Choroid plexus epithelial cell (primary cell): ENCODE measurements at regions not wholly inside any gene's neighbourhood (a gene's known extent, or its start where the extent isn't known, plus 50 kb on each side); places are given as distances from the start of the nearest gene placed in this dataset.

Source experiments
- DNase-seq: peaks from one replicate; pipeline ENCODE4 v3.0.0-alpha.2; 2010; ENCODE audit warnings: low read depth
- H3K4me3 ChIP-seq: 2 replicates; pipeline ENCODE4 v1.5.1; 2011; ENCODE audit warnings: low read depth, mild to moderate bottlenecking, control low read depth, low read length, moderate library complexity
- TF ChIP-seq, protein P1 (sequence below): conservative IDR thresholded peaks from 2 replicates; pipeline ENCODE4 v1.5.1; 2011; ENCODE audit warnings: low read depth, mild to moderate bottlenecking, control low read depth, inconsistent platforms, low read length, moderate library complexity

- TF ChIP-seq, protein P1, sequence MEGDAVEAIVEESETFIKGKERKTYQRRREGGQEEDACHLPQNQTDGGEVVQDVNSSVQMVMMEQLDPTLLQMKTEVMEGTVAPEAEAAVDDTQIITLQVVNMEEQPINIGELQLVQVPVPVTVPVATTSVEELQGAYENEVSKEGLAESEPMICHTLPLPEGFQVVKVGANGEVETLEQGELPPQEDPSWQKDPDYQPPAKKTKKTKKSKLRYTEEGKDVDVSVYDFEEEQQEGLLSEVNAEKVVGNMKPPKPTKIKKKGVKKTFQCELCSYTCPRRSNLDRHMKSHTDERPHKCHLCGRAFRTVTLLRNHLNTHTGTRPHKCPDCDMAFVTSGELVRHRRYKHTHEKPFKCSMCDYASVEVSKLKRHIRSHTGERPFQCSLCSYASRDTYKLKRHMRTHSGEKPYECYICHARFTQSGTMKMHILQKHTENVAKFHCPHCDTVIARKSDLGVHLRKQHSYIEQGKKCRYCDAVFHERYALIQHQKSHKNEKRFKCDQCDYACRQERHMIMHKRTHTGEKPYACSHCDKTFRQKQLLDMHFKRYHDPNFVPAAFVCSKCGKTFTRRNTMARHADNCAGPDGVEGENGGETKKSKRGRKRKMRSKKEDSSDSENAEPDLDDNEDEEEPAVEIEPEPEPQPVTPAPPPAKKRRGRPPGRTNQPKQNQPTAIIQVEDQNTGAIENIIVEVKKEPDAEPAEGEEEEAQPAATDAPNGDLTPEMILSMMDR = no peak
- no peak for DNase-seq
- H3K4me3 ChIP-seq = no peak overlapping the region
Observed at GRCh38 chr7:155930527-155930926, 118.3 kb upstream of the SHH start.

DNA sequence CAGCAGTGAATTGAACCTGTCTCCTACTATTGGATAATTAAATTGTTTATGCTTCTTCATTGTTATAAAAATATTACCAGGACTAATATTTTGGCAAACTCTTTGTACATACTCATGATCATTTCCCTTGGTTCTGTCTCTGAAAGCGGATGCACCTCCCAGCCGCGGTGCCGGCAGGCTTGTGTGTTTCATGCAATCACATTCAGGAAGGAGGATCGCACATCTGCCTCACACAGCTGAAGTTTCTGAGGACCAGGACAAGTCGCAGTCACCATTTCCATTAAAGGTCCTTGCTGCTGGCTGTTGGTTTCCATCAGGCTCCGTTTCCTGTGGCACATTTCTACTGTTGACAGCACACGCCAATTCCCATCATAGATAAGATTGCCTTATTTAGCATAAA is 117.8 kb upstream of the SHH start:
- H3K4me3 ChIP-seq = no peak overlapping the region
- no peak for DNase-seq
- TF ChIP-seq, protein P1 = no peak

GRCh38 chr7:155928583-155928982 is 116.3 kb upstream of the SHH start:
- no peak overlapping the region for H3K4me3 ChIP-seq
- DNase-seq = no peak
- TF ChIP-seq, protein P1 = no peak

DNA sequence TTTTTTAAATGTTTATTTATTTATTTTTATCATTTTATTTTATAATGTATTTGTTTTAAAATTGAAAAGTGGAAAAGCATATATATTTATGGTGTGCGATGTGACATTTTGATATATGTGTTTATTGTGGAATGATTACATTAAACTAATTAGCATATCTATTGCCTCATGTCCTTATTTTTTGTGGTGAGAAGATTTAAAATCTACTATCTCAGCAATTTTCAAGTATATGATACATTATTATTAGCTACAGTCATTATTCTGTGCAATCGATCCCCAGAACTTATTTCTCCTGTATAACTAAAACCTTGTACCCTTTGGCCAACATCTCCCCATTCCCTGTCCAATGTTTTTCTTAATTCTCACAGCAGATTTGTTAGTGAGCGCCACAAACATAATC is 115.6 kb upstream of the SHH start:
- DNase-seq = no peak
- H3K4me3 ChIP-seq = no peak overlapping the region
- TF ChIP-seq, protein P1 = no peak

GRCh38 chr7:155925682-155926081 is 113.4 kb upstream of the SHH start:
- no peak overlapping the region for H3K4me3 ChIP-seq
- TF ChIP-seq, protein P1 = no peak
- DNase-seq = no peak

DNA sequence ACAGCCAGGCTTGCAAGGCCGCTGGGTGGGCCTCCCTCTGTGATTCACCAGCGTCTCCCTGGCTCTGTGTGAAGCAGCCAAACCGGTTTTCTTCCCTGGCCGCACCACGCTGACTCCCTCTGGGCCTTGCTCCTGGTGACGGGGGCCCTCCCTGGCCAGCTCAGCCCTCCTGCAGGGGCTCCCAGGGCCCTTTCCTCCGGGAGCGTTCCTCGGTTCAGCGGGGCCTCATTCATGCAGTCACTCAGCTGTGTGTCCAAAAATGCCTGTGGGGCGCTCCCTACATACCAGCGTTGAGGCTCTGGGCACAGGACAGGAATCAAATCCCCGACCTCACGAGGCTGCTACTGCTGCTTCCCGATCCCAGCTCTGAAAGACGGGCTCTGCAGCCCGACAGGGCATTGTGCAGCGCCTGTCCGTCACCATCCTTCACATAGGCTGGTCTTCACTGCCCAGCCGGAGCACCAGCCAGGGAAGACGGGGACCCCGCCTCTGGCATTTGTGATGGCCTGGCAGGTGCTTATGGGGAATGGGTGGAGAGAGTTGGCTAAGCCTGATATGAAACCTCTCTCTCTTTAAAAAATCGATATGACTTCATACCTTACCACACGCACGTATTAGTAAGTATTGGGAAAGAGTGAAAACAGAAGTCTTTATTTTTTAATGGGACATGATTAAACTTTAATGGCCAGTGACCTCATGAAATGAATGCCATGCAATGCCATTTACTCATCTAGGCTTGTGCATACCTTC is 110.0 kb upstream of the SHH start:
- TF ChIP-seq, protein P1 = no peak
- no peak for DNase-seq

GRCh38 chr7:155921804-155922066 is 109.5 kb upstream of the SHH start:
- TF ChIP-seq, protein P1 = no peak
- H3K4me3 ChIP-seq = no peak overlapping the region
- DNase-seq = no peak

More for the DNA sequence above, 110.0 kb upstream of the SHH start:
- H3K4me3 ChIP-seq = no peak overlapping the region
